H9 (cell line): ENCODE measurements at regions not wholly inside any gene's neighbourhood (a gene's known extent, or its start where the extent isn't known, plus 50 kb on each side); places are given as distances from the start of the nearest gene placed in this dataset.

Experiments
- DNase-seq: peaks from one replicate; pipeline ENCODE4 v3.0.0-alpha.2; 2017
- H2AFZ ChIP-seq: one replicate; pipeline ENCODE4 v1.6.1; 2013; ENCODE audit warnings: mild to moderate bottlenecking, low read length, control low read depth, moderate library complexity
- H2AK5ac ChIP-seq: 2 replicates; pipeline ENCODE4 v1.6.1; 2013; ENCODE audit warnings: low read length, control low read depth, mixed read lengths; ENCODE audit not compliant: insufficient read length
- H2BK120ac ChIP-seq: one replicate; pipeline ENCODE4 v1.6.1; 2013; ENCODE audit warnings: low read depth, mild to moderate bottlenecking, low read length, control low read depth, inconsistent platforms; ENCODE audit not compliant: poor library complexity, severe bottlenecking
- H2BK12ac ChIP-seq: 2 replicates; pipeline ENCODE4 v1.6.1; 2013; ENCODE audit warnings: low read length, control low read depth, mixed read lengths, low read depth; ENCODE audit not compliant: insufficient read length
- H2BK15ac ChIP-seq: 2 replicates; pipeline ENCODE4 v1.6.1; 2013; ENCODE audit warnings: low read depth, low read length, control low read depth
- H2BK20ac ChIP-seq: one replicate; pipeline ENCODE4 v1.6.1; 2013; ENCODE audit warnings: low read depth, mild to moderate bottlenecking, low read length, control low read depth, inconsistent platforms; ENCODE audit not compliant: poor library complexity, severe bottlenecking
- H2BK5ac ChIP-seq: 2 replicates; pipeline ENCODE4 v1.6.1; 2013; ENCODE audit warnings: low read length, control low read depth, mixed read lengths; ENCODE audit not compliant: insufficient read length
- H3K14ac ChIP-seq: 2 replicates; pipeline ENCODE4 v1.6.1; 2013; ENCODE audit warnings: low read length, control low read depth; ENCODE audit not compliant: insufficient read depth
- H3K18ac ChIP-seq: 2 replicates; pipeline ENCODE4 v1.6.1; 2013; ENCODE audit warnings: low read depth, mild to moderate bottlenecking, mixed read lengths, low read length, control low read depth; ENCODE audit not compliant: insufficient read length
- H3K23ac ChIP-seq: 2 replicates; pipeline ENCODE4 v1.6.1; 2013; ENCODE audit warnings: low read length, control low read depth, mixed read lengths, low read depth; ENCODE audit not compliant: insufficient read length
- H3K23me2 ChIP-seq: 2 replicates; pipeline ENCODE4 v1.6.1; 2013; ENCODE audit warnings: low read depth, mild to moderate bottlenecking, mixed read lengths, low read length, control low read depth; ENCODE audit not compliant: insufficient read length, poor library complexity, severe bottlenecking
- H3K27ac ChIP-seq: 2 replicates; pipeline ENCODE4 v1.5.1; 2013; ENCODE audit warnings: low read length, control low read depth, mixed read lengths, low read depth; ENCODE audit not compliant: insufficient read length
- H3K27me3 ChIP-seq: 2 replicates; pipeline ENCODE4 v1.6.1; 2013; ENCODE audit warnings: low read length, control low read depth, inconsistent platforms; ENCODE audit not compliant: insufficient read depth
- H3K4ac ChIP-seq: 2 replicates; pipeline ENCODE4 v1.6.1; 2013; ENCODE audit warnings: low read depth, mild to moderate bottlenecking, control low read depth, inconsistent platforms, low read length, moderate library complexity
- H3K4me1 ChIP-seq: 2 replicates; pipeline ENCODE4 v1.6.1; 2013; ENCODE audit warnings: low read length, control low read depth, inconsistent platforms; ENCODE audit not compliant: insufficient read depth
- H3K4me2 ChIP-seq: 2 replicates; pipeline ENCODE4 v1.6.1; 2013; ENCODE audit warnings: low read length, control low read depth, mixed read lengths; ENCODE audit not compliant: insufficient read length, insufficient read depth
- H3K56ac ChIP-seq: 2 replicates; pipeline ENCODE4 v1.6.1; 2013; ENCODE audit warnings: low read depth, mild to moderate bottlenecking, mixed read lengths, low read length, control low read depth; ENCODE audit not compliant: insufficient read length
- H3K79me1 ChIP-seq: 2 replicates; pipeline ENCODE4 v1.6.1; 2013; ENCODE audit warnings: low read depth, mild to moderate bottlenecking, moderate library complexity, low read length, control low read depth, inconsistent platforms; ENCODE audit not compliant: insufficient read depth, poor library complexity, severe bottlenecking
- H3K79me2 ChIP-seq: 2 replicates; pipeline ENCODE4 v1.6.1; 2013; ENCODE audit warnings: low read length, control low read depth, inconsistent platforms; ENCODE audit not compliant: insufficient read depth
- H3K9ac ChIP-seq: 2 replicates; pipeline ENCODE4 v1.6.1; 2013; ENCODE audit warnings: low read length, control low read depth, mixed read lengths; ENCODE audit not compliant: insufficient read length; ENCODE audit errors: extremely low read depth
- H3K9me3 ChIP-seq: one replicate; pipeline ENCODE4 v1.6.1; 2013; ENCODE audit warnings: low read depth, low read length, inconsistent platforms; ENCODE audit not compliant: control insufficient read depth
- H3T11ph ChIP-seq: one replicate; pipeline ENCODE4 v1.6.1; 2013; ENCODE audit warnings: mild to moderate bottlenecking, low read length, control low read depth, inconsistent platforms
- H4K20me1 ChIP-seq: one replicate; pipeline ENCODE4 v1.6.1; 2013; ENCODE audit not compliant: control insufficient read depth, insufficient read length, insufficient read depth
- H4K5ac ChIP-seq: 2 replicates; pipeline ENCODE4 v1.6.1; 2013; ENCODE audit warnings: low read depth, mild to moderate bottlenecking, mixed read lengths, low read length, control low read depth; ENCODE audit not compliant: insufficient read length
- H4K8ac ChIP-seq: replicated peaks from 2 replicates; pipeline ENCODE4 v1.6.1; 2013; ENCODE audit warnings: low read length, control low read depth, mixed read lengths, low read depth; ENCODE audit not compliant: insufficient read length
- H4K91ac ChIP-seq: 2 replicates; pipeline ENCODE4 v1.6.1; 2013; ENCODE audit warnings: low read depth, mild to moderate bottlenecking, moderate library complexity, mixed read lengths, low read length, control low read depth; ENCODE audit not compliant: insufficient read length
- H3K27ac Mint-ChIP-seq, 3 experiments: 2 replicates in 2 of 3; 3 replicates in 1 of 3; pipeline ENCODE4 v1.8.0; 2020 to 2021; ENCODE audit warnings: mixed read lengths in 3 of 3, mild to moderate bottlenecking in 1 of 3, moderate library complexity in 1 of 3
- H3K27me3 Mint-ChIP-seq: 2 replicates; pipeline ENCODE4 v1.8.0; 2021; ENCODE audit warnings: low read depth, mild to moderate bottlenecking, moderate library complexity, mixed read lengths
- H3K36me3 Mint-ChIP-seq, 3 experiments: 2 replicates in 2 of 3; 3 replicates in 1 of 3; pipeline ENCODE4 v1.8.0; 2020 to 2021; ENCODE audit warnings: low read depth in 3 of 3, mixed read lengths in 3 of 3; ENCODE audit not compliant: insufficient read depth in 1 of 3
- H3K4me1 Mint-ChIP-seq, 2 experiments: 2 replicates each; pipeline ENCODE4 v1.8.0; 2020; ENCODE audit warnings: mixed read lengths in 2 of 2
- H3K4me3 Mint-ChIP-seq, 2 experiments: 2 replicates in 1 of 2; 3 replicates in 1 of 2; pipeline ENCODE4 v1.8.0; 2020 to 2021; ENCODE audit warnings: mild to moderate bottlenecking in 2 of 2, mixed read lengths in 2 of 2, moderate library complexity in 1 of 2
- H3K9me3 Mint-ChIP-seq, 2 experiments: 2 replicates in 1 of 2; 3 replicates in 1 of 2; pipeline ENCODE4 v1.8.0; 2020; ENCODE audit warnings: mild to moderate bottlenecking in 2 of 2, mixed read lengths in 2 of 2, moderate library complexity in 1 of 2
- WGBS: extraction: QIAGEN DNeasy Blood & Tissue Kit; methylation state at CpG from one replicate; pipeline ENCODE4 v1.1.7; 2013; ENCODE audit warnings: missing lambda C conversion rate, low lambda C conversion rate, mixed read lengths; ENCODE audit not compliant: insufficient read length; ENCODE audit errors: extremely low coverage; 5-methylcytosine and 5-hydroxymethylcytosine counted together
- TF ChIP-seq, protein P1 (sequence below): fragments of 200-600 bp; sonication (generic); conservative IDR thresholded peaks from 3 replicates; pipeline ENCODE4 v1.8.0; 2021; ENCODE audit warnings: antibody characterized with exemption, mild to moderate bottlenecking

DNA sequence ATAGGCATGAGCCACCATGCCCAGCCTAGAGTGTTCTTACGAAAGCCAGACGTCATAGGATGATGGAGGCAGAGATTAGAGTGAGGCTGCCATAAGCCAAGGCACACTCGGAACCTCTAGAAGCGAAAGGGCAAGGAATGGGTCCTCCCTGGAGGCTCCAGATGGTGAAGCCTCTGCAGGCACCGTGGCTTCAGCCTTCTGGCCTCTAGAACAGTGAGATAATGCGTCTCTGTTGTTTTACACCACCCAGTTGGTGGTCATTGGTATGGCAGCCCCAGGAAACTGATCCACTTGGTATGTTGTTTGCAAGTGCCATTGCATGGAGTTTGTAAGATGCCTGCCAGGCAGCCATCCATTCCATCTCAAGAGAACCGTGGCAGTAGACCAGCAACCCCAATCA, 791.0 kb downstream of the TBC1D22A start:
- no peak overlapping the region for H3K27ac Mint-ChIP-seq

More for the DNA sequence above, 791.0 kb downstream of the TBC1D22A start:
- Histone ChIP-seq H3K9me3 (peaks cover 82% of the 10 kb centered on the region), H3K14ac (no peak overlapping the region), H2BK5ac (no peak overlapping the region), H2AFZ (no peak overlapping the region), H4K8ac (no peak overlapping the region), H3K4me1 (no peaks in the 10 kb centered on the region), H3K18ac (no peak overlapping the region), H3K56ac (no peak overlapping the region), H2BK20ac (no peak overlapping the region), H3K9ac (no peak overlapping the region), H3K79me2 (no peaks in the 10 kb centered on the region), H2AK5ac (no peak overlapping the region), H4K91ac (no peak overlapping the region), H3K79me1 (no peaks in the 10 kb centered on the region), H3K23me2 (no peaks in the 10 kb centered on the region), H3T11ph (no peak overlapping the region), H3K4ac (no peak overlapping the region), H3K23ac (no peak overlapping the region), H3K27me3 (no peaks in the 10 kb centered on the region), H2BK12ac (no peak overlapping the region), H4K5ac (no peak overlapping the region), H3K27ac (no peak overlapping the region), H3K4me2 (no peak overlapping the region), H2BK120ac (no peak overlapping the region), H2BK15ac (no peak overlapping the region), H4K20me1 (no peaks in the 10 kb centered on the region)
- Mint-ChIP-seq H3K4me1 (no peaks in the 10 kb centered on the region), H3K36me3 (peaks cover 3 to 32% (median 13%) of the 10 kb centered on the region in 3 experiments; a peak in 4 of 7 replicates), H3K4me3 (no peak overlapping the region), H3K9me3 (peaks cover 44 to 96% of the 10 kb centered on the region in 2 experiments), H3K27me3 (no peaks in the 10 kb centered on the region; the same call in 1 of the 2 replicates)
- TF ChIP-seq, protein P1, sequence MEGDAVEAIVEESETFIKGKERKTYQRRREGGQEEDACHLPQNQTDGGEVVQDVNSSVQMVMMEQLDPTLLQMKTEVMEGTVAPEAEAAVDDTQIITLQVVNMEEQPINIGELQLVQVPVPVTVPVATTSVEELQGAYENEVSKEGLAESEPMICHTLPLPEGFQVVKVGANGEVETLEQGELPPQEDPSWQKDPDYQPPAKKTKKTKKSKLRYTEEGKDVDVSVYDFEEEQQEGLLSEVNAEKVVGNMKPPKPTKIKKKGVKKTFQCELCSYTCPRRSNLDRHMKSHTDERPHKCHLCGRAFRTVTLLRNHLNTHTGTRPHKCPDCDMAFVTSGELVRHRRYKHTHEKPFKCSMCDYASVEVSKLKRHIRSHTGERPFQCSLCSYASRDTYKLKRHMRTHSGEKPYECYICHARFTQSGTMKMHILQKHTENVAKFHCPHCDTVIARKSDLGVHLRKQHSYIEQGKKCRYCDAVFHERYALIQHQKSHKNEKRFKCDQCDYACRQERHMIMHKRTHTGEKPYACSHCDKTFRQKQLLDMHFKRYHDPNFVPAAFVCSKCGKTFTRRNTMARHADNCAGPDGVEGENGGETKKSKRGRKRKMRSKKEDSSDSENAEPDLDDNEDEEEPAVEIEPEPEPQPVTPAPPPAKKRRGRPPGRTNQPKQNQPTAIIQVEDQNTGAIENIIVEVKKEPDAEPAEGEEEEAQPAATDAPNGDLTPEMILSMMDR, result no peak
- DNase-seq, result no peak
- no CpG with 5 or more reads among the region's 7 CpGs for WGBS
